Ovary (tissue), 7 donors: ENCODE measurements at regions not wholly inside any gene's neighbourhood (a gene's known extent, or its start where the extent isn't known, plus 50 kb on each side); places are given as distances from the start of the nearest gene placed in this dataset.
A peak's percentile ranks its signal among the peaks of the same experiment; 100 is the strongest.

Experiments used
- DNase-seq, 5 donors: peaks; one replicate each; pipeline ENCODE4 v3.0.0-alpha.2; 2019 to 2020
- H3K27ac ChIP-seq, 2 donors: fragments of 200-600 bp; one replicate each; pipeline versions ENCODE4 v1.5.1 to v1.8.0; 2019 to 2022
- H3K27me3 ChIP-seq: fragments of 200-600 bp; one replicate; pipeline ENCODE4 v1.8.0; 2022
- H3K36me3 ChIP-seq: fragments of 200-600 bp; sonication (generic); one replicate; pipeline ENCODE4 v1.5.1; 2019
- H3K4me1 ChIP-seq: one replicate; pipeline ENCODE4 v1.8.1; 2013; ENCODE audit warnings: mild to moderate bottlenecking, moderate library complexity; ENCODE audit not compliant: insufficient read depth
- H3K4me3 ChIP-seq: fragments of 200-600 bp; sonication (generic); one replicate; pipeline ENCODE4 v1.5.1; 2017
- H3K9me3 ChIP-seq, 2 donors: fragments of 200-600 bp in 1 of 2; sonication (generic) in 1 of 2; one replicate each; pipeline versions ENCODE4 v1.5.1 to v1.8.1; 2013 to 2019; ENCODE audit warnings: mild to moderate bottlenecking in 1 of 2, moderate library complexity in 1 of 2
- CTCF ChIP-seq, 3 donors: fragments of 450-650 bp in 2 of 3; fragments of 200-600 bp in 1 of 3; IDR thresholded peaks; one replicate each; pipeline versions ENCODE4 v1.5.1 to v1.8.0; 2016 to 2022; ENCODE audit warnings: antibody characterized with exemption in 3 of 3, mild to moderate bottlenecking in 1 of 3
- EP300 ChIP-seq: sonication (generic); formaldehyde crosslinking; IDR thresholded peaks from one replicate; pipeline ENCODE4 v1.6.1; 2017; ENCODE audit warnings: antibody characterized with exemption
- POLR2A ChIP-seq: fragments of 450-650 bp; IDR thresholded peaks from one replicate; pipeline ENCODE4 v1.6.1; 2017; ENCODE audit warnings: antibody characterized with exemption, mild to moderate bottlenecking, moderate library complexity
- WGBS, 3 donors: extraction: QIAGEN DNeasy Blood & Tissue Kit in 1 of 3; methylation state at CpG; one replicate each; pipeline versions ENCODE4 v1.1.5 to v1.1.7; 2013 to 2017; 5-methylcytosine and 5-hydroxymethylcytosine counted together
- intact Hi-C, 4 donors: fragments of 100-400 bp; cut with DNase I; formaldehyde crosslinking; loops; one replicate each; pipeline versions ENCODE4 v1.11.0 to v1.15.1; 2022 to 2023
- donor health status: DM: no; HTN: no; CAD: no; lungs with moderate emphysema.
- donor health status: DM: no; HTN: no; CAD: no.
- donor health status: Bipolar disorder and iron deficiency.
- donor health status: DM: no; HTN: no; CAD: no.
- donor health status: DM: yes; HTN: yes; CAD: no.

DNA sequence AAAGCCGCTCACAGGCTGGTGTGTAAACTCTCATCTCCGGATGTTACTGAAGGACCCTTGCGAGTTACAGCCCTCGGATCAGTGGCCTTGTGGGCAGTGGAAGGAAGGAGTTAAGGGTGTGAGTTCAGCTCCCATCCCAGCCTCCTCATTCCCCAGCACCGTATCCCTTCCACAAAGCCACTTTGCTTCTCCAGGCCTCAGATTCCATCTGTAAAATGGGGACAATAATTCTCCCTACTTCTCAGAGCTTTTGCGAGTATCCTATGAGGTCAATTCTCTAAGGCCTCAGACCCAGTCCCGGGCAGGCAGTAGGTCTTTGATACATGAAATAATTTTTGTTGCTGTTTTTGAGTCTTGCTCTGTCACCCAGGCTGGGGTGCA lies 141.3 kb downstream of the C9orf50 start:
- H3K4me1 ChIP-seq = peaks cover 30% of the 10 kb centered on the region

GRCh38 chr9:129478961-129479630 lies 141.8 kb downstream of the C9orf50 start:
- intact Hi-C loops = loop anchor here in 1 of 4 donors (5.0 to 10.0 kb wide), 2 partner anchors 64 to 157 kb away; no protein-coding TSS in a partner anchor
- Histone ChIP-seq H3K36me3 (no peaks in the 10 kb centered on the region), H3K27me3 (no peaks in the 10 kb centered on the region), H3K27ac (peak overlapping the region; percentile 92 to 100), H3K4me3 (no peak overlapping the region), H3K9me3 (no peaks in the 10 kb centered on the region), H3K4me1 (peaks cover 26% of the 10 kb centered on the region)
- no peak for DNase-seq
- WGBS, 3 donors = 41 to 58% (median 47%) methylated on average over 13 of the region's 13 CpGs
- TF ChIP-seq EP300 (no peak), POLR2A (no peak), CTCF (IDR thresholded peaks at IDR 0.05) (no peak)

More for the DNA sequence above, 141.3 kb downstream of the C9orf50 start:
- H3K36me3 ChIP-seq = no peaks in the 10 kb centered on the region
- no peaks in the 10 kb centered on the region for H3K27me3 ChIP-seq
- no peaks in the 10 kb centered on the region for H3K9me3 ChIP-seq
- H3K27ac ChIP-seq = peak overlapping the region; percentile 92 to 100
- WGBS, 3 donors = 53 to 75% (median 61%) methylated on average over 7 of the region's 7 CpGs
- DNase-seq = no peak
- TF ChIP-seq EP300 (no peak), CTCF (IDR thresholded peaks at IDR 0.05) (no peak), POLR2A (no peak)
- intact Hi-C loops = loop anchor here (5.0 to 10.0 kb wide), 8 partner anchors 65 to 335 kb away; partner anchors contain the start of gene IER5L (in 2 of the 4)
- H3K4me3 ChIP-seq = no peak overlapping the region

DNA sequence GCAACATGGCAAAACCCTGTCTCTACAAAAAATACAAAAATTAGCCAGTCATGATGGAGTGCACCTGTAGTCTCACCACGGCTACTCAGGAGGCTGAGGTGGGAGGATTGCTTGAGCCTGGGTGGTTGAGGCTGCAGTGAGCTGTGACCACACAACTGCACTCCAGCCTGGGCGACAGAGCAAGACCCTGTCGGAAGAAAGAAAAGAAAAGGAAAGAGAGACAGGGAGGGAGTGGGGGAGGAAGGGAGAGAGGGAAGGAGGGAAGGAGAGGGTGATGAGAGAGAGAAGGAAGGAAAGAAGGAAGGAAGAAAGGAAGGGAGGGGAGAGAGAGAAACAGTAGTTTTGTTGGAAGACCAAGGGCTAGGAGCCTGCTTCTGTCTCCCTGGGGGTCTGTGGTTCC lies 142.4 kb downstream of the C9orf50 start:
- no peak for DNase-seq
- WGBS, 3 donors = 90 to 95% (median 91%) methylated on average over 3 of the region's 3 CpGs
- Histone ChIP-seq H3K4me1 (peaks cover 24% of the 10 kb centered on the region), H3K36me3 (no peaks in the 10 kb centered on the region), H3K27me3 (no peaks in the 10 kb centered on the region), H3K9me3 (no peaks in the 10 kb centered on the region), H3K4me3 (no peak overlapping the region), H3K27ac (peak overlapping the region; percentile 92 to 100)
- no peak for TF ChIP-seq POLR2A
- TF ChIP-seq EP300 = no peak
- no peak for TF ChIP-seq CTCF (IDR thresholded peaks at IDR 0.05)
- intact Hi-C loops = loop anchor here in 1 of 4 donors (5.0 to 10.0 kb wide), 2 partner anchors 64 to 156 kb away; no protein-coding TSS in a partner anchor

DNA sequence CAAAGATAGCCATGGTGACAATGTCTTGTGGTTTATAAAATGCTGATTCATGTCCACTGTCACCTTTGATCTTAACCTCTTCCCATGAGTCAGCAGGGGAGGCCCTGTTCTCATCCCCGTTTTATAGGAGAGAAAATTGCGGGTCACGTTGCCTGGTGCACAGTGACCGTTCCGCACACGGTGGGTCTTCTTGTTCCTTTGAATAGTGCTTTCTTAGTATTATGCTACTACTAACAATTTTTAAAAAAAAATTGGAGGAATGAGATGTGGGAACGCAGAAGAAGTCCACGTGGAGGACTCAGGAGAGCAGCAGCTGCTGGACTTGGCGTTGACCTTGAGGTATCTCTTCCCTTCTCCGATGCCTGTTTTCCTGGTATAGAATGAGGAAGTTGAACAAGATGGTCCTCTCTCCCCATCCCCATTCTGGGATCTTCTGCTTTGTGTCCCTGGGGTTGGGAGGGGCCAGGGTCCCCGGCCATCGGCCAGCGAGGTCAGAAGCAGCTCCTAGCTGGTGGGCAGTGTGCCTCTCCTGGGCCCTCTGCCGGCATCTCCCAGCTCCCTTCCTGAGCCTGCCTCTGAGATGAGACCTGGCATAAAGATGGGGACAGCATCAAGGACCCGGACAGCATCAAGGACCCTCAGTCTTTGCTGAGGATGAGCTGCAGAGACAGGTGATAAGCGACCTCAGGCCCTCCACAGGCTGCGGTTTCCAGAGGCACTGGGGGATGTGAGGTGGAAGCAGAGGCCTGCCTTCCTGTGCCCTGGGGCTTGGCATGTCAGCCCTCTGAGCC lies 143.9 kb downstream of the C9orf50 start:
- Histone ChIP-seq H3K27me3 (no peaks in the 10 kb centered on the region), H3K4me1 (peaks cover 31% of the 10 kb centered on the region), H3K27ac (peak overlapping the region in 1 of 2 donors; percentile 71), H3K4me3 (no peak overlapping the region), H3K9me3 (no peaks in the 10 kb centered on the region), H3K36me3 (no peaks in the 10 kb centered on the region)
- DNase-seq = peak in 2 of 5 donors; percentile 56 to 65
- no peak for TF ChIP-seq CTCF (IDR thresholded peaks at IDR 0.05)
- no peak for TF ChIP-seq POLR2A
- TF ChIP-seq EP300 = no peak
- intact Hi-C loops = loop anchor here in 1 of 4 donors (5.0 to 10.0 kb wide), 2 partner anchors 62 to 155 kb away; no protein-coding TSS in a partner anchor
- WGBS, 3 donors = 28 to 48% (median 37%) methylated on average over 17 of the region's 17 CpGs
